HL-60 (cell line): ENCODE measurements at regions not wholly inside any gene's neighbourhood (a gene's known extent, or its start where the extent isn't known, plus 50 kb on each side); places are given as distances from the start of the nearest gene placed in this dataset.

Source experiments
- CTCF ChIP-seq: IDR thresholded peaks from one replicate; pipeline ENCODE4 v1.5.1; 2011; ENCODE audit warnings: low read length, control low read depth, inconsistent platforms; ENCODE audit not compliant: insufficient read depth
- POLR2AphosphoS5 ChIP-seq: IDR thresholded peaks from 2 replicates; pipeline ENCODE4 v1.6.1; 2012; ENCODE audit warnings: low read depth

- no peak for TF ChIP-seq CTCF
- TF ChIP-seq POLR2AphosphoS5 = no peak
These were observed 198.6 kb downstream of the RPAP3 start for GRCh38 chr12:47507221-47507620.
